Gastroesophageal sphincter (tissue), 4 donors: ENCODE measurements at regions not wholly inside any gene's neighbourhood (a gene's known extent, or its start where the extent isn't known, plus 50 kb on each side); places are given as distances from the start of the nearest gene placed in this dataset.

Experiments
- ATAC-seq: fragments of 150-250 bp; one replicate; pipeline ENCODE4 v1.9.1; 2016; ENCODE audit warnings: mild to moderate bottlenecking, moderate library complexity
- H3K27ac ChIP-seq, 4 donors: fragments of 200-600 bp; sonication (generic) in 3 of 4; 1 replicate in 3 of 4; 2 replicates in 1 of 4; pipeline ENCODE4 v1.5.1; 2016 to 2019
- H3K27me3 ChIP-seq: fragments of 200-600 bp; sonication (generic); one replicate; pipeline ENCODE4 v1.5.1; 2019
- H3K36me3 ChIP-seq, 2 donors: fragments of 200-600 bp; sonication (generic); one replicate each; pipeline ENCODE4 v1.5.1; 2019; ENCODE audit warnings: control low read depth in 1 of 2
- H3K4me1 ChIP-seq, 3 donors: fragments of 200-600 bp; sonication (generic); 1 replicate in 2 of 3; 2 replicates in 1 of 3; pipeline ENCODE4 v1.5.1; 2016 to 2019; ENCODE audit warnings: control low read depth in 2 of 3
- H3K4me3 ChIP-seq, 2 donors: fragments of 200-600 bp; sonication (generic); one replicate each; pipeline ENCODE4 v1.5.1; 2019; ENCODE audit warnings: mild to moderate bottlenecking in 1 of 2, moderate library complexity in 1 of 2
- H3K9me3 ChIP-seq, 3 donors: fragments of 200-600 bp; sonication (generic); one replicate each; pipeline ENCODE4 v1.5.1; 2017 to 2019; ENCODE audit warnings: control low read depth in 2 of 3
- EP300 ChIP-seq: sonication (generic); formaldehyde crosslinking; IDR thresholded peaks from one replicate; pipeline ENCODE4 v1.6.1; 2017; ENCODE audit warnings: antibody characterized with exemption, mild to moderate bottlenecking
- POLR2A ChIP-seq, 2 donors: fragments of 450-650 bp; IDR thresholded peaks; one replicate each; pipeline ENCODE4 v1.6.1; 2017; ENCODE audit warnings: antibody characterized with exemption in 2 of 2, mild to moderate bottlenecking in 2 of 2, moderate library complexity in 1 of 2
- POLR2AphosphoS5 ChIP-seq: sonication (generic); formaldehyde crosslinking; IDR thresholded peaks from one replicate; pipeline ENCODE4 v1.6.1; 2017; ENCODE audit warnings: antibody characterized with exemption
- WGBS, 2 donors: methylation state at CpG; one replicate each; pipeline ENCODE4 v1.1.5; 2018; ENCODE audit warnings: low coverage in 1 of 2; 5-methylcytosine and 5-hydroxymethylcytosine counted together
- TF ChIP-seq, protein P1 (sequence below), 4 experiments: fragments of 200-600 bp in 2 of 4; fragments of 450-650 bp in 2 of 4; sonication (generic) in 1 of 4; IDR thresholded peaks; one replicate each; pipeline ENCODE4 v1.5.1; 2017 to 2019; ENCODE audit warnings: antibody characterized with exemption in 4 of 4, mild to moderate bottlenecking in 2 of 4, moderate library complexity in 2 of 4

GRCh38 chr6:159602431-159603041 is 90.5 kb downstream of the SOD2 start:
- H3K27me3 ChIP-seq: no peaks in the 10 kb centered on the region
- H3K36me3 ChIP-seq: no peaks in the 10 kb centered on the region
- 78% methylated on average over 5 of the region's 23 CpGs; no CpG with 5 or more reads in 1 of the 2 donors for WGBS, 2 donors
- H3K9me3 ChIP-seq: peaks cover 0 to under 1% (median 0%) of the 10 kb centered on the region in 3 donors
- H3K27ac ChIP-seq: no peak overlapping the region
- TF ChIP-seq EP300 (no peak), POLR2A (IDR thresholded peaks at IDR 0.05) (no peak), POLR2AphosphoS5 (no peak)
- TF ChIP-seq, protein P1, sequence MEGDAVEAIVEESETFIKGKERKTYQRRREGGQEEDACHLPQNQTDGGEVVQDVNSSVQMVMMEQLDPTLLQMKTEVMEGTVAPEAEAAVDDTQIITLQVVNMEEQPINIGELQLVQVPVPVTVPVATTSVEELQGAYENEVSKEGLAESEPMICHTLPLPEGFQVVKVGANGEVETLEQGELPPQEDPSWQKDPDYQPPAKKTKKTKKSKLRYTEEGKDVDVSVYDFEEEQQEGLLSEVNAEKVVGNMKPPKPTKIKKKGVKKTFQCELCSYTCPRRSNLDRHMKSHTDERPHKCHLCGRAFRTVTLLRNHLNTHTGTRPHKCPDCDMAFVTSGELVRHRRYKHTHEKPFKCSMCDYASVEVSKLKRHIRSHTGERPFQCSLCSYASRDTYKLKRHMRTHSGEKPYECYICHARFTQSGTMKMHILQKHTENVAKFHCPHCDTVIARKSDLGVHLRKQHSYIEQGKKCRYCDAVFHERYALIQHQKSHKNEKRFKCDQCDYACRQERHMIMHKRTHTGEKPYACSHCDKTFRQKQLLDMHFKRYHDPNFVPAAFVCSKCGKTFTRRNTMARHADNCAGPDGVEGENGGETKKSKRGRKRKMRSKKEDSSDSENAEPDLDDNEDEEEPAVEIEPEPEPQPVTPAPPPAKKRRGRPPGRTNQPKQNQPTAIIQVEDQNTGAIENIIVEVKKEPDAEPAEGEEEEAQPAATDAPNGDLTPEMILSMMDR (IDR thresholded peaks at IDR 0.05): no peak
- no peaks in the 10 kb centered on the region for H3K4me1 ChIP-seq
- ATAC-seq: no peak
- no peak overlapping the region for H3K4me3 ChIP-seq

DNA sequence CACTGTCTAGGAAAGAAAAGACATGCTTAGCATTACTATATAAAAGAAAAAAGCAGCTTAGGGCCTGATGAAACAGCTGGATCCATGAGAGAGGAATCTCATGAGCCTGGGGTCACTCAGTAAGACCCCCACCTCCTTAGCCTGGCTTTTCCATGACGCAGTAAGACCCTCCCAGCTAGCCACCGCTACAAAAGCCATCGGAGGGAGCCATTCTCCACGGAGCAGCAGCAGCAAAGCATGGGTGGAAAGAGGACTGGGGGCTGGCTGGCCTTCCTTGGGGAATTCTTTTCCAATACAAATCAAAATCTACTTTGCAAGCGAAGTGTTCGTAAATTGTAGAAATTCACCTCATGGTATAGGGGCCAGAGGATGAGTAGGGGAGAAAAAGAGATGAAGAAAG is 91.8 kb downstream of the SOD2 start:
- H3K27me3 ChIP-seq: no peaks in the 10 kb centered on the region
- no peak for ATAC-seq
- H3K27ac ChIP-seq: no peak overlapping the region
- H3K9me3 ChIP-seq: no peaks in the 10 kb centered on the region
- TF ChIP-seq EP300: no peak
- no peak for TF ChIP-seq POLR2AphosphoS5
- no peak for TF ChIP-seq POLR2A (IDR thresholded peaks at IDR 0.05)
- TF ChIP-seq, protein P1 (IDR thresholded peaks at IDR 0.05): no peak
- 81 to 94% methylated on average over 5 to 6 of the region's 6 CpGs for WGBS, 2 donors
- no peaks in the 10 kb centered on the region for H3K4me1 ChIP-seq
- no peaks in the 10 kb centered on the region for H3K36me3 ChIP-seq
- no peak overlapping the region for H3K4me3 ChIP-seq

GRCh38 chr6:159595173-159595572 is 97.9 kb downstream of the SOD2 start:
- Histone ChIP-seq H3K27me3 (no peaks in the 10 kb centered on the region), H3K4me3 (no peak overlapping the region), H3K27ac (peak overlapping the region in 1 of 4 donors; percentile 39), H3K36me3 (no peaks in the 10 kb centered on the region), H3K4me1 (peaks cover 0 to 5% (median 5%) of the 10 kb centered on the region in 3 donors), H3K9me3 (no peaks in the 10 kb centered on the region)
- no peak for ATAC-seq
- WGBS, 2 donors: 41 to 58% methylated on average over 2 to 3 of the region's 3 CpGs
- TF ChIP-seq EP300 (no peak), POLR2AphosphoS5 (no peak), POLR2A (IDR thresholded peaks at IDR 0.05) (no peak)
- TF ChIP-seq, protein P1 (IDR thresholded peaks at IDR 0.05): no peak

DNA sequence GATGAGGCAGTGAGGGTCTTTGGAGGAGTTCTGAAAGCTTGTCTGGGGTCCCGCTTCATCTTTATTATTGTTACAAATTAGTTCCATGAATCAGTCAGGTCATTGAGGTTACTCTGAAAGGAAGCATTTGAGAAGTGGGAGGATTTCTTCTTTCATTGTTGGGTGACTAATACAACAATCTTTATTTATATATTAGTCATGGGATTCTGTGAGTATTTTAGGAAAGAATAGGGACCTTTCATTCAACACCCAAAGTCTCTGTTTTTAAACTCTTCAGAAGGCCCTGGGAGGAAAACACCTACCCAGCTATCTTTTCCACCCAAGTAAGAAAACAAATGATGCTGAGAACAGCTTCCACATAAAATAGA is 98.3 kb downstream of the SOD2 start:
- 38% methylated on average over 1 of the region's 1 CpG; no CpG with 5 or more reads in 1 of the 2 donors for WGBS, 2 donors
- Histone ChIP-seq H3K9me3 (no peaks in the 10 kb centered on the region), H3K4me1 (peaks cover 0 to 5% (median 5%) of the 10 kb centered on the region in 3 donors), H3K4me3 (no peak overlapping the region), H3K36me3 (no peaks in the 10 kb centered on the region), H3K27me3 (no peaks in the 10 kb centered on the region), H3K27ac (peak overlapping the region in 1 of 4 donors; percentile 39)
- ATAC-seq: no peak
- TF ChIP-seq EP300 (no peak), POLR2AphosphoS5 (no peak), POLR2A (IDR thresholded peaks at IDR 0.05) (no peak)

DNA sequence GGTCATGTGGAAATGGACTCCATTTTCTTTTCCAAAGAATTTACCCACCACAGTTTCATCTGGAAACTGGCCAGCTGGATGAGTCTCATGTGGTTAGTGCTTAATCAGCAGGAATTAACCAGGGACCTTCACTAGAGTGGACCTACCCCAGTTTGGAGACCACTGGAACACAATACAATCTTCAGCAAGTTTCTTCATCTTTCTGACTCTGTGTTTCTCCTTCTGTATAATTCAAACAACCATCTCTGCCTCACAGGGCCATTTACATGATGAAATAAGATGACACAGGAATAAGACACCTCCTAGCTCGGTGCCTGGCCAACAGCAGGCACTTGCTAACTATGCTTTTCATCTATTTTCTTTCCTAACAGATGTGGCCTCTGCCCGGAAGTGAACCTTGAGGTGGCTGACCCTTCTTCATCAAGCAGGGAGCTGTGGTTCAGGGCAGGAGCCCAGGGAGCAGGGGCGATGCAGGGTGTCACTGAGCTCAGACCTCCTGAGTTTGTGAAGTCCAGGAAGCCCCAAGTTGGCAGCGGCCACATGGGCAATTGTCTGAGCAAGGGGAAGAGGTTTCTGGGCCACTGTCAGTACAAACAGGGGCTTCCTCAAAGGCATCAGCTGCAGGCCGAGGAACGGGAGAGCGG is 98.8 kb downstream of the SOD2 start:
- ATAC-seq: no peak
- 80 to 84% methylated on average over 3 to 6 of the region's 7 CpGs for WGBS, 2 donors
- TF ChIP-seq POLR2A (IDR thresholded peaks at IDR 0.05) (no peak), POLR2AphosphoS5 (no peak), EP300 (no peak)
- TF ChIP-seq, protein P1 (IDR thresholded peaks at IDR 0.05): no peak
- Histone ChIP-seq H3K36me3 (no peaks in the 10 kb centered on the region), H3K27ac (peak overlapping the region in 1 of 4 donors; percentile 29), H3K4me1 (peaks cover 0 to 5% (median 5%) of the 10 kb centered on the region in 3 donors), H3K4me3 (no peak overlapping the region), H3K9me3 (no peaks in the 10 kb centered on the region), H3K27me3 (no peaks in the 10 kb centered on the region)
